ENCODE measurements at regions not wholly inside any gene's neighbourhood (a gene's known extent, or its start where the extent isn't known, plus 50 kb on each side); places are given as distances from the start of the nearest gene placed in this dataset.
"Not testable (repeated sequence)": the region's sequence is repeated elsewhere in the genome, so short reads cannot be mapped to it uniquely, and the experiment has no call there.

GRCh38 chr5:167936944-167937634 is 354.4 kb upstream of the WWC1 start:
- no peak for DNase-seq (ENCODE audit: low read depth)

- DNase-seq (ENCODE audit: low read depth) = no peak
Observed at GRCh38 chr5:167937635-167937998, 353.8 kb upstream of the WWC1 start.

DNA sequence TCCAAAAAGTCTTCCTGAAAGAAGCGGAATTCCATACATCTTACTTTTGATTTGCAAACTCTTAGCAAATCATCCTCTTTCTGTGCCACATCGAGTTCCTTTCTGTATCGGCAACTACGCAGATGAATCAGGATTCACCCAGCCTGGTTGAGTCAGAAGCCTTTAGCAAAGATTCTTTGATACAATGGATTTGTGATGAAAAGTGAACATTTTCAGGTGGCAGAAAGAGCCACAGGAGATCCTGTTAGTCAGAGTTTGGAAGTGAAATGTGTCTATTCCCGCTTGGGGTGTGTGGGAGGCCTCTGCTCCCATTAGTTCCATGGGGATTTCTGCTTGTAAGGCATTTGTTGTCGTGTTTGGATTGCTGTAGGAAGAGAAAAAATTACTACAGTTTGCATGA is 351.8 kb upstream of the WWC1 start:
- DNase-seq (ENCODE audit: low read depth) = no peak

DNA sequence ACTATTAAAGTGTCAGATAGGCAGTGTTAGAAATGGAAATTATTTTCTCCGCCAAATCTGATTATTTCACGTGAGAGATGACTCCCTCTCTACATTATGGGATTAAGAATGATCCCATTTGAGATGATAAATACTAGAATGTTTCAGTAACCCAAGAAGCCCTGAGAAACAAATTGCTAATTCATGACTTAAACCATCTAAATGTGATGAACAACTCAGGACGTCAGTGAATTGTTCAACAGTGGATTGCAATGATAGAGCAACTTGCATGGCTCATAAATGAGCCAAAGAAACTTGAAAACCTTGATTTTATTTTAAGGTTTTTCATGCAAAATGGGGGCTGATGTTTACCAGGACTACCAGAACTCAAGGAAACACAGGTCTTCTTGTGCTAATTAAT is 350.5 kb upstream of the WWC1 start:
- no peak for DNase-seq (ENCODE audit: low read depth)

DNA sequence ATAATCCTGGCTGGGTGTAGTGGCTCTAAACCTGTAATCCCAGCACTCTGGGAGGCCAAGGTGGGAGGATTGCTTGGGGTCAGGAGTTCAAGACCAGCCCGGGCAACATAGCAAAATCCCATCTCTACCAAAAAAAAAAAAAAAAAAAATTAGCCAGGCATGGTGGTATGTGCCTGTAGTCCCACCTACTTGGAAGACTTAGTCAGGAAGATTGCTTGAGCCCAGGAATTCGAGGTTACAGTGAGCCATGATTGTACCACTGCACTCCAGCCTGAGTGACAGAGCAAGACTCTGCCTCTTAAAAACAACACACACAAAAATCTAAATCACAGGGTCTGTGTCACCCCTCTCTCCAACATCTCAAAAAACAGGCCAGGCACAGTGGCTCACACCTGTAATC is 349.9 kb upstream of the WWC1 start:
- DNase-seq (ENCODE audit: low read depth) = not testable (repeated sequence)

DNA sequence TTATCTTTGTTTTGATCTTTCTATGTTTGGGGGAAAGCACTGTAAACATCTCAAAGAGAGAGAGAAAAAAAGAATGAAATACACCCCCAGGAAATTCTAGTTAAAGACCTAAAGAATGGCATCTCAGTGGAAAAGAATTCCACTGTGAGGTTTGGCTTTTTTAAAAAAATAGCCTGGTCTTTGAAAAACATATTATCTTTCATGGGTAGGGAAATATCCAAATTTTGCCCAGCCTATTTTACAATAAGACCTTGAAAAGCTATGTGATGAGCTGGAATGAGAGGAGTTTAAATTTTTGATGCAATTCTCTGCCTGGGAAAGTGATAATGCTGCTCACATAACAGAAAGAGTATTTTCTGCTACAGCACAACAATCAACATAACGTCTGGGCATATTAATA is 348.1 kb upstream of the WWC1 start:
- no peak for DNase-seq (ENCODE audit: low read depth)

- no peak for DNase-seq (ENCODE audit: low read depth)
Observed at GRCh38 chr5:167944121-167944852, 347.2 kb upstream of the WWC1 start.

- DNase-seq (ENCODE audit: low read depth) = no peak
Observed at GRCh38 chr5:167945542-167946384, 345.7 kb upstream of the WWC1 start.

GRCh38 chr5:167947306-167947705 is 344.1 kb upstream of the WWC1 start:
- no peak for DNase-seq (ENCODE audit: low read depth)

DNA sequence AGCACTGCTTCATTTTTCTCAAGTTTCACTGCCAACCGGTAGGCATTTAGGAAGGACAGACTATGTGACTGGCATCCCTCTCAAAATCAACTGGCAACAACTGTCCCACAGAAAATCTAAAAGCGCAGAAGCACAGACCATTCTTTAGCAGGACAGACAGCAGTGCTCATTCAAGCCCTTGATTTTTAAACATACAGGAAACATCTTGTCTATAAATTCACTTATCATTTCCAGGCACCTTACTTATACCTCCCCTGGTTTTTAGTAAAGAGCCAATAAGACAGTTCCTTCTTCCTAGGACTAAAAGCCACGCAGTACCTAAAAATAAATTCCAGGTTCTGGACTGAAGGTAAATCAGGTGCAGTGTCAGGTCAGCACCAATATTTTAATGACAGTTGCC is 343.2 kb upstream of the WWC1 start:
- no peak for DNase-seq (ENCODE audit: low read depth)

DNA sequence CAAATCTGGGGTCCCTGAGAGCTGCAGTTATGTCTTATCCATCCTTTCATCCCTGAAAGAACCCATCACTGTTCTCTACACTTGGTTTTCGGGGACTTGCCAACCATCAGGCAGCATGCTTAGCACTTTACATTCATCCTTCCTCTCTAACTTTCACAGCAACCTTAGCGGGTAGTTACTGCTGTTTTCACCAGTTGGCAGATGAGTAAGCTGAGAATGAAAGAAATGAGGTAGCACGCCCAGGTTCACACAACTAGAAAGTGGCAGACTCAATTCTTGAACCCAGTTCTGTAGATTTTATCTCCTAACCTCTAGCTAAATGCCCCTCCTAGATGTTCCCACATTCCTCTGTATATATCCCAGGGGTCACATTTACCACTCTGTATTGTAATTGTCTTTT is 342.0 kb upstream of the WWC1 start:
- no peak for DNase-seq (ENCODE audit: low read depth)

GRCh38 chr5:167950126-167950721 is 341.2 kb upstream of the WWC1 start:
- DNase-seq (ENCODE audit: low read depth) = no peak

GRCh38 chr5:167951116-167951515 is 340.3 kb upstream of the WWC1 start:
- DNase-seq (ENCODE audit: low read depth) = no peak

- DNase-seq (ENCODE audit: low read depth) = no peak
Observed at GRCh38 chr5:167952278-167952995, 339.0 kb upstream of the WWC1 start.

DNA sequence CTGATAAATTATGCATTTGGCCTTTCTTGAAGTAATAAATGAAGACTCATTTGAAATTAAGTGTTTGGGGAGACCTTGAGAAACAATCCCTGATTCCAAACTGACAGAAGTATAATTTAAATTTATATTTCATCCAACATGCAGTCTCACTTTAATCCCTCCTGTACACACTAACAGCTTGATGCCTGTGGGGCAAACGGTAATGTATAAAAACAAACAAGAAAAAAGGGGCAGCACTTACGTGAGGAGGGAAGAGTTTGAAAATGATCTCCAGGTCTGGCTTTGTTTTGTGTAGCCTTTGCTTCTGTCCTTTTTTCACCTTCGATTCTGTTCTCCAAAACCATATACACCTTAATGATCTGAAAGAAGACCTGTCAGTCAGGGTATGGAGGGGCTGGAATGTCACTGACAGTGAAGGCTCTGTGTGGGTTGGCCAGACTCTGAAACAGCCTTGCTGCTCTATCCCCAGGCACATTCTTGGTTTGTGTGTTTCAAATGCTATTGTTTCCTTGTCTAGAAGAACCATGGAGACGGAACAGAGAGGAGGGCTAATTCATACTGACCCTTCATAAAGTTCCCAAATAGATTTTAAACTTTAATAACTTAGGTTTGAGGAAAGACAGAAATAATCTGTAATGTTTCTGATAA is 338.2 kb upstream of the WWC1 start:
- DNase-seq (ENCODE audit: low read depth) = no peak

DNA sequence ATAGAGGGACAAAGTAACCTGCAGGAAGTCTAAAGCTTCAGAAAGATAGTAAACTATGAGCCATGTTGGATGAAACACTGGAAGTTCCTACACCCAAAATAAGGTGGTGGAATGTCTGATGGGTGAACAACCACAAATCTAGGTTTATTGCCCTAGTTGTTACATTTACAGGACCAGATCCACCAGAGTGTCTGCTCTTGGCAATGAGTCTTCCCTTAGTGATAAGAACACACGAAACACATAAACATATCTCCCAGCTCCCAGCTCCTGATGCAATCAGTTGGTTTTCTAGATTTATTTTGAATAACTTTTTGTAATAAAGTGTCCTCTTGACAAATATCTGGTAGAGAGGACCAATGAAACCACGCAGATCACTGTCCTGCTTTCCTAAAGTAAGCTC is 329.7 kb upstream of the WWC1 start:
- no peak for DNase-seq (ENCODE audit: low read depth)

DNA sequence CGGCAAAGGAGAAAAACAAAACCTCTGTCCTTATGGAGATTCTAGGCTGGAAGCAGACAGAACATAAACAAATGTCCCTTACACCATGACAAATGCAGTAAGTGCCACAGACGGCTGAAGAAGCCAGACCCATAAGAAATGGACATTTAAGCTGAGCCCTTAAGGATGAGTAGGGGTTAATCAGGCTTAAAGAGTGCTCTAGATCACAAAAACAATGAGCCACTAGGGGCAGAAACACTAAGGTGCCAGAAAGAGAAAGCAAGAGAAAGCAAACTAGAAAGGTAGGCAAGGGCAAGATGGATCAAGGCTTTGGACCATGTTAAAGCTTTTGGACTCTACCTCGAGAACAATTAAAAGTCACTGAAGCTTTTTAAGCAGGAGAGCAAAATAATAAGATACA is 326.9 kb upstream of the WWC1 start:
- DNase-seq (ENCODE audit: low read depth) = no peak

DNA sequence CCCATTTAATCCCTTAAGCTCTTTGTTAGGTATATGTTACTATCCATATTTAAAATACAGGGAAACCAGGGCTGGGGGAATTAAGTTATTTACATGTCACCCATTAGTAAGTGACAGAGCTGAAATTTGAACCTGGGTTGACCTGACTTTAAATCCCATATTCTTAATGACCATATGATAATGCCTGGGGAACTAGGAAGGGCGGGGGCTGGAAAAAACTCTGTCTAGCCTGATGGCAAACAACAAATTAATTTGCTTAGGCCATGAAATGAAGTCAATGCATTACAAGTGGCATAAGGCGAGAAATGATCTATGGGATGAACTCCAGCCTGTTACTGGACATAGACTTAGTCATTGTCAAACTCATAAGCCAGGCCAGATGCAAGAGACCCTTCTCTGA is 325.7 kb upstream of the WWC1 start:
- no peak for DNase-seq (ENCODE audit: low read depth)

DNA sequence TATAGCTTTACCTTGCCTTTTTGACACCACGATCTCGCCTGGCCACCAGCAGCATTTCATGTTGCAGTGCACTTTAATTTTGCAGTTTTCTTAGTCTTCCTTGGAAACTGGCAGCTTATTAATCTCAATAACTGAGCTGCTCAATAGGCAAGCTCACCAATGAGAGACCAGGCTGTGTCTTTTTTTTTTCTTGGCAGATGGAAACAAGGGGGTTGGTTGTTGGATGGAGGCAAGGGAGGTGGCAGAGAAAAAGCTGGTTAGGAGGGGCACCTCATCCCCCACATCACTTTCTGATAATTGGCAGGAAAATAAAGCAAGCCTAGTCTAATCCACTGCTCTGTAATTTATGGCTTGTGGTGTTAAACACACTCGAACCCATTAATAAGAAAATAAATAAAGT is 324.5 kb upstream of the WWC1 start:
- no peak for DNase-seq (ENCODE audit: low read depth)

DNA sequence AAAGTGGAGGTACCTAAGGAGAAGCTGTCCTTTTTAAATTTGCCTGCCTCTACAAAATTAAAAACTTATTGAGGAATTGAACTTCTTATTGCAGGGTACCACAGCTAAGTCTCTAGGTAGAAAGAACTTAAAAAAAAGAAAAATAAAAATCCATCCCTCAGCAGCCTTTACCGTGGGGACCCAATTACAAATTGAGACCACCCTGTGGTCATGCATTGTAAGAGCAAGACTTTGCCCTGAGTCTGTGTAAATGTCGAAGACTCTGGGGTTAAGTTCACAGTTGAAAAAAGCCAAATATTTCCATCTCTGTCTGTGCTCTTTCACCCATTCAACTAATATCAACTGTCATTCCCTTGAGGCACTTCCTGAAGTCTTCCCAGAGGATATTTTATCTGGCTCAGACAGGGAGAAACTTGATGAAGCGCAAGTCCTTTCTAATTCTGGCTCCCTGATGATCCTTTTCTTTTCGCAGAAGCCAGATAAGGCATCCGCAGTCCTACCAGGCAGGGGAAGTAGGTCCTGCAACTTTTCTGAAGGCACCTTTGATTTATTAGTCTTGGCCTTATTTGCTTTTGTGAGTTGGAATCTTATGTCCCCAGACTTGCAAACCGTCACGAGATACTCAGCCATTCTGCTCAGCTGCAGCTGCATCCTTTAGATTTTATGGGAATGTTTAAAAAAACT is 323.8 kb upstream of the WWC1 start:
- no peak for DNase-seq (ENCODE audit: low read depth)

- DNase-seq (ENCODE audit: low read depth) = no peak
Observed at GRCh38 chr5:167968837-167969236, 322.6 kb upstream of the WWC1 start.

All from fibroblast of gingiva (primary cell).